CD4-positive, alpha-beta T cell treated with Interferon alpha-2 for 1 hour (primary cell): ENCODE measurements at regions not wholly inside any gene's neighbourhood (a gene's known extent, or its start where the extent isn't known, plus 50 kb on each side); places are given as distances from the start of the nearest gene placed in this dataset.
"Not testable (repeated sequence)": the region's sequence is repeated elsewhere in the genome, so short reads cannot be mapped to it uniquely, and the experiment has no call there.

Experiments used
- DNase-seq, 2 donors: peaks; one replicate each; pipeline ENCODE4 v3.0.0-alpha.2; 2020 to 2022

GRCh38 chr17:22044706-22045246, 352.5 kb downstream of the KCNJ18 start:
- not testable (repeated sequence) for DNase-seq

- not testable (repeated sequence) for DNase-seq
Observed at GRCh38 chr17:22047521-22047920, 355.2 kb downstream of the KCNJ18 start.

GRCh38 chr17:22048226-22048625, 355.9 kb downstream of the KCNJ18 start:
- DNase-seq, result not testable (repeated sequence)

- DNase-seq, result not testable (repeated sequence)
Observed at GRCh38 chr17:22050766-22051165, 358.4 kb downstream of the KCNJ18 start.

- DNase-seq, result not testable (repeated sequence)
Observed at GRCh38 chr17:22052715-22053114, 360.4 kb downstream of the KCNJ18 start.

- not testable (repeated sequence) for DNase-seq
Observed at GRCh38 chr17:22056566-22056965, 364.2 kb downstream of the KCNJ18 start.

- DNase-seq, result not testable (repeated sequence)
Observed at GRCh38 chr17:22075918-22076317, 383.6 kb downstream of the KCNJ18 start.

- not testable (repeated sequence) for DNase-seq
Observed at GRCh38 chr17:22088589-22088988, 396.3 kb downstream of the KCNJ18 start.

- no peak for DNase-seq
Observed at GRCh38 chr17:22090263-22090935, 398.1 kb downstream of the KCNJ18 start.

- DNase-seq, result not testable (repeated sequence)
Observed at GRCh38 chr17:22091041-22091679, 398.8 kb downstream of the KCNJ18 start.

- DNase-seq, result not testable (repeated sequence)
Observed at GRCh38 chr17:22091840-22092239, 399.5 kb downstream of the KCNJ18 start.

GRCh38 chr17:22095414-22095813, 403.1 kb downstream of the KCNJ18 start:
- DNase-seq, result not testable (repeated sequence)

GRCh38 chr17:22099633-22100032, 407.3 kb downstream of the KCNJ18 start:
- not testable (repeated sequence) for DNase-seq

GRCh38 chr17:22102177-22102576, 409.9 kb downstream of the KCNJ18 start:
- DNase-seq, result no peak

GRCh38 chr17:22116720-22117119, 424.4 kb downstream of the KCNJ18 start:
- not testable (repeated sequence) for DNase-seq

- DNase-seq, result not testable (repeated sequence)
Observed at GRCh38 chr17:22117401-22117800, 425.1 kb downstream of the KCNJ18 start.

- not testable (repeated sequence) for DNase-seq
Observed at GRCh38 chr17:22119016-22119415, 426.7 kb downstream of the KCNJ18 start.

- not testable (repeated sequence) for DNase-seq
Observed at GRCh38 chr17:22119751-22120150, 427.4 kb downstream of the KCNJ18 start.

- no peak for DNase-seq
Observed at GRCh38 chr17:22123536-22124281, 431.4 kb downstream of the KCNJ18 start.

- no peak for DNase-seq
Observed at GRCh38 chr17:22128171-22128570, 435.8 kb downstream of the KCNJ18 start.

- DNase-seq, result no peak
Observed at GRCh38 chr17:22128723-22129122, 436.4 kb downstream of the KCNJ18 start.

- not testable (repeated sequence) for DNase-seq
Observed at GRCh38 chr17:22129920-22130319, 437.6 kb downstream of the KCNJ18 start.

- no peak for DNase-seq
Observed at GRCh38 chr17:22131740-22132139, 439.4 kb downstream of the KCNJ18 start.
